ENCODE measurements at regions not wholly inside any gene's neighbourhood (a gene's known extent, or its start where the extent isn't known, plus 50 kb on each side); places are given as distances from the start of the nearest gene placed in this dataset.

DNA sequence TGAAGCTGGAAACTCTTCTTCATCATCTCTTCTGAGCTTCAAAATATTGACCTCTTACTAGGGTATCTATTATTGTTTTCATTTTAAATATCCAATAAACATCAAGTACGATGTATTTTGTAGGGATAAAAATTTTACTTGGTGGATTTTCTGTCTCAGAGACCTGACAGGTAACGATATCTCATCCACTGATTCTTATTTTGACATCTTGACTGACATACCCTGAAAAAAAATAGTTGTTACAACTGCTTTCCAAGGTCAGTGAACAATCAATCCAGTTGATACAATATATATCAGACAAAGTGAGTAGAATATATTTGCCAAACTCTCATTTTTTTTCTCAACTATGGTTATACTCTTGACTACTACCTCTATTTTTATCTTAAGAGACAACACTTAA is 963.7 kb upstream of the CDH2 start:
- TF ChIP-seq POLR2A (IDR thresholded peaks at IDR 0.05), result no peak
- TF ChIP-seq, protein P1, sequence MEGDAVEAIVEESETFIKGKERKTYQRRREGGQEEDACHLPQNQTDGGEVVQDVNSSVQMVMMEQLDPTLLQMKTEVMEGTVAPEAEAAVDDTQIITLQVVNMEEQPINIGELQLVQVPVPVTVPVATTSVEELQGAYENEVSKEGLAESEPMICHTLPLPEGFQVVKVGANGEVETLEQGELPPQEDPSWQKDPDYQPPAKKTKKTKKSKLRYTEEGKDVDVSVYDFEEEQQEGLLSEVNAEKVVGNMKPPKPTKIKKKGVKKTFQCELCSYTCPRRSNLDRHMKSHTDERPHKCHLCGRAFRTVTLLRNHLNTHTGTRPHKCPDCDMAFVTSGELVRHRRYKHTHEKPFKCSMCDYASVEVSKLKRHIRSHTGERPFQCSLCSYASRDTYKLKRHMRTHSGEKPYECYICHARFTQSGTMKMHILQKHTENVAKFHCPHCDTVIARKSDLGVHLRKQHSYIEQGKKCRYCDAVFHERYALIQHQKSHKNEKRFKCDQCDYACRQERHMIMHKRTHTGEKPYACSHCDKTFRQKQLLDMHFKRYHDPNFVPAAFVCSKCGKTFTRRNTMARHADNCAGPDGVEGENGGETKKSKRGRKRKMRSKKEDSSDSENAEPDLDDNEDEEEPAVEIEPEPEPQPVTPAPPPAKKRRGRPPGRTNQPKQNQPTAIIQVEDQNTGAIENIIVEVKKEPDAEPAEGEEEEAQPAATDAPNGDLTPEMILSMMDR (IDR thresholded peaks at IDR 0.05), result no peak

Measured in body of pancreas (tissue), 4 donors.